DOHH2 (cell line): ENCODE measurements at regions not wholly inside any gene's neighbourhood (a gene's known extent, or its start where the extent isn't known, plus 50 kb on each side); places are given as distances from the start of the nearest gene placed in this dataset.

ENCODE experiments used
- H3F3A ChIP-seq: fragments of 200-600 bp; sonication (generic), shearing (Covaris generic); 2 replicates; pipeline ENCODE4 v1.6.0; 2016; ENCODE audit warnings: antibody characterized with exemption, mild to moderate bottlenecking; ENCODE audit not compliant: control insufficient read depth, insufficient read depth
- H3K27ac ChIP-seq: fragments of 200-600 bp; sonication (generic); 2 replicates; pipeline ENCODE4 v1.5.1; 2014; ENCODE audit warnings: low read depth, mild to moderate bottlenecking, low read length, moderate library complexity
- H3K27me3 ChIP-seq: fragments of 200-600 bp; sonication (generic); 2 replicates; pipeline ENCODE4 v1.6.1; 2014; ENCODE audit warnings: mild to moderate bottlenecking, low read length, mixed read lengths; ENCODE audit not compliant: control insufficient read depth
- H3K36me3 ChIP-seq: fragments of 200-600 bp; sonication (generic); 2 replicates; pipeline ENCODE4 v1.6.1; 2014; ENCODE audit warnings: mild to moderate bottlenecking, low read length, moderate library complexity, mixed read lengths; ENCODE audit not compliant: control insufficient read depth
- H3K4me1 ChIP-seq: fragments of 200-600 bp; sonication (generic); 2 replicates; pipeline ENCODE4 v1.6.1; 2014; ENCODE audit warnings: mild to moderate bottlenecking, low read length, mixed read lengths; ENCODE audit not compliant: control insufficient read depth
- H3K4me2 ChIP-seq: fragments of 200-600 bp; sonication (generic); 2 replicates; pipeline ENCODE4 v1.6.0; 2014; ENCODE audit warnings: mild to moderate bottlenecking, low read length, moderate library complexity
- H3K4me3 ChIP-seq: fragments of 200-600 bp; sonication (generic); 2 replicates; pipeline ENCODE4 v1.5.1; 2014; ENCODE audit warnings: mild to moderate bottlenecking, low read length, mixed read lengths
- H3K79me2 ChIP-seq: fragments of 200-600 bp; sonication (generic); 2 replicates; pipeline ENCODE4 v1.6.1; 2014; ENCODE audit warnings: mild to moderate bottlenecking, low read length, mixed read lengths; ENCODE audit not compliant: control insufficient read depth
- H3K9me2 ChIP-seq: fragments of 200-600 bp; sonication (generic); replicated peaks from 2 replicates; pipeline ENCODE4 v1.6.1; 2014; ENCODE audit warnings: mild to moderate bottlenecking, low read length, mixed read lengths; ENCODE audit not compliant: control insufficient read depth
- H3K9me3 ChIP-seq: fragments of 200-600 bp; sonication (generic); 2 replicates; pipeline ENCODE4 v1.6.1; 2014; ENCODE audit warnings: antibody characterized with exemption, low read length, mixed read lengths; ENCODE audit not compliant: control insufficient read depth, insufficient read depth
- H4K20me1 ChIP-seq: fragments of 200-600 bp; sonication (generic); 2 replicates; pipeline ENCODE4 v1.6.0; 2014; ENCODE audit warnings: low read depth, mild to moderate bottlenecking, antibody characterized with exemption, low read length, moderate library complexity; ENCODE audit not compliant: control insufficient read depth, insufficient read depth
- EZH2phosphoT487 ChIP-seq: fragments of 200-600 bp; sonication (generic); IDR thresholded peaks from 2 replicates; pipeline ENCODE4 v1.6.1; 2017; ENCODE audit warnings: borderline replicate concordance, mild to moderate bottlenecking, antibody characterized with exemption, low read length, moderate library complexity, mixed read lengths
- TF ChIP-seq, protein P1 (sequence below): fragments of 200-600 bp; sonication (generic); IDR thresholded peaks from one replicate; pipeline ENCODE4 v1.5.1; 2014; ENCODE audit warnings: antibody characterized with exemption, mild to moderate bottlenecking, low read depth, low read length; ENCODE audit not compliant: poor library complexity, severe bottlenecking

DNA sequence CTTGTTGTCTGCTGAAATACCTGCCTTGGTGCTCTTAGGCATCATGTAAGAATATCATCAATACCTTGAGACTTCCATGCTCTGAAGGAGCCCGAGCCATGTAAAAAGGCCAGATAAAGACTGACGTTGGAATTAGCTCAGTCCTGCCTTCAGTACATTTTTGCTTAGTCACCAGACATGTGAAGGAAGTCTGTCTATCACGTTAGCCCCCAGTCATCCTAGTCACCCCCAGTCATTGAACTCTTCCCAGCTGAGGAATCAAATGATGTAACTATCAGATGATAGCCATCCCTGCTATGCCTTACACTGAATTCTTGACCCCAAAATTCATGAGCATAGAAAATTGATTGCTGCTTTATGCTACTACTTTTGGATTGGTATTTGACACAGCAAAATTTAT is 351.2 kb upstream of the SGO1 start:
- Histone ChIP-seq H3K4me2 (no peak overlapping the region), H3K27ac (no peak overlapping the region), H3K36me3 (no peaks in the 10 kb centered on the region), H3K9me3 (no peaks in the 10 kb centered on the region), H3K27me3 (no peaks in the 10 kb centered on the region), H4K20me1 (no peaks in the 10 kb centered on the region), H3K4me3 (no peak overlapping the region), H3K9me2 (no peaks in the 10 kb centered on the region), H3K79me2 (no peaks in the 10 kb centered on the region), H3K4me1 (no peaks in the 10 kb centered on the region), H3F3A (no peaks in the 10 kb centered on the region)
- TF ChIP-seq, protein P1, sequence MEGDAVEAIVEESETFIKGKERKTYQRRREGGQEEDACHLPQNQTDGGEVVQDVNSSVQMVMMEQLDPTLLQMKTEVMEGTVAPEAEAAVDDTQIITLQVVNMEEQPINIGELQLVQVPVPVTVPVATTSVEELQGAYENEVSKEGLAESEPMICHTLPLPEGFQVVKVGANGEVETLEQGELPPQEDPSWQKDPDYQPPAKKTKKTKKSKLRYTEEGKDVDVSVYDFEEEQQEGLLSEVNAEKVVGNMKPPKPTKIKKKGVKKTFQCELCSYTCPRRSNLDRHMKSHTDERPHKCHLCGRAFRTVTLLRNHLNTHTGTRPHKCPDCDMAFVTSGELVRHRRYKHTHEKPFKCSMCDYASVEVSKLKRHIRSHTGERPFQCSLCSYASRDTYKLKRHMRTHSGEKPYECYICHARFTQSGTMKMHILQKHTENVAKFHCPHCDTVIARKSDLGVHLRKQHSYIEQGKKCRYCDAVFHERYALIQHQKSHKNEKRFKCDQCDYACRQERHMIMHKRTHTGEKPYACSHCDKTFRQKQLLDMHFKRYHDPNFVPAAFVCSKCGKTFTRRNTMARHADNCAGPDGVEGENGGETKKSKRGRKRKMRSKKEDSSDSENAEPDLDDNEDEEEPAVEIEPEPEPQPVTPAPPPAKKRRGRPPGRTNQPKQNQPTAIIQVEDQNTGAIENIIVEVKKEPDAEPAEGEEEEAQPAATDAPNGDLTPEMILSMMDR: no peak

GRCh38 chr3:20529911-20530310 is 343.9 kb upstream of the SGO1 start:
- Histone ChIP-seq H3K4me3 (no peak overlapping the region), H3K27ac (no peak overlapping the region), H3F3A (no peaks in the 10 kb centered on the region), H3K9me2 (no peaks in the 10 kb centered on the region), H3K9me3 (no peaks in the 10 kb centered on the region), H3K4me1 (no peaks in the 10 kb centered on the region), H3K36me3 (no peaks in the 10 kb centered on the region), H3K4me2 (no peak overlapping the region), H4K20me1 (no peaks in the 10 kb centered on the region), H3K79me2 (no peaks in the 10 kb centered on the region), H3K27me3 (no peaks in the 10 kb centered on the region)
- TF ChIP-seq EZH2phosphoT487: no peak
- TF ChIP-seq, protein P1: no peak

DNA sequence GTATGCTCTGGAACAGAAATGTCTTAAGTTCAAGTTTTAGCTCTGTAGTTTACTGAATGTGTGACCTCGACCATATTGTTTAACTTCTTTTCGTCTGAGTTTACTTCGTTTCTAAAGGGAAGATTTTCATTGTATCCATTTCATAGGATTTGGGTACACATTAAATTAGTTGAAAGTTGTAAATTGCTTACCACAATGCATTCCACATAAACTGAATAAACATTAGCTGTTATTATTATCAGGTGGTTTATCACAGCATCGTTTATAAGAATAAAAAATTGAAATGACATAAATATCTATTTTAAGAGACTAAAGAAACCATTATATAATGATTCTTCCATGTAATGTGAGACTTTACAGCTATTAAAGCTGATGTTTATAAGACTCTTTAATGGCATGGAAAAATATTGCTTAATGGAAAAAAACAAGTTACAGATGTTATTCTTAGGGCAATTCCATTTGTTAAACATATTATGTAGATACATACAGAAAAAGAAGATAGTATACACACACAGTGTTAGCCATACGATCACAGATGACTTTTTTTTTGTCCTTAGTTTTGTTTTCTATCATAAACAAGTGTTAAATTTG is 342.3 kb upstream of the SGO1 start:
- H3K4me2 ChIP-seq: no peak overlapping the region
- no peaks in the 10 kb centered on the region for H4K20me1 ChIP-seq
- H3K4me3 ChIP-seq: no peak overlapping the region
- H3F3A ChIP-seq: no peaks in the 10 kb centered on the region
- no peaks in the 10 kb centered on the region for H3K79me2 ChIP-seq
- no peak overlapping the region for H3K27ac ChIP-seq
- no peaks in the 10 kb centered on the region for H3K4me1 ChIP-seq
- no peaks in the 10 kb centered on the region for H3K27me3 ChIP-seq
- no peak for TF ChIP-seq EZH2phosphoT487
- TF ChIP-seq, protein P1: no peak
- no peaks in the 10 kb centered on the region for H3K9me3 ChIP-seq
- H3K9me2 ChIP-seq: no peaks in the 10 kb centered on the region
- H3K36me3 ChIP-seq: no peaks in the 10 kb centered on the region
